SK-N-SH (cell line): ENCODE measurements at regions not wholly inside any gene's neighbourhood (a gene's known extent, or its start where the extent isn't known, plus 50 kb on each side); places are given as distances from the start of the nearest gene placed in this dataset.

ENCODE experiments used
- CTCF ChIA-PET: fragments of 300-600, 350-600 bp; formaldehyde crosslinking; extraction: SDS; loops from one replicate; lab custom pipeline; 2021; lab: Yijun Ruan, JAX
- POLR2A ChIA-PET: fragments of 350-600 bp; sonication (Branson Sonifier 250); formaldehyde crosslinking; extraction: SDS; loops from one replicate; lab custom pipeline; 2020; ENCODE audit warnings: antibody characterized with exemption, inconsistent platforms; lab: Yijun Ruan, JAX
- DNase-seq: peaks from one replicate; pipeline ENCODE4 v3.0.0; 2012
- H2AFZ ChIP-seq: fragments of 200-600 bp; sonication (generic); 2 replicates; pipeline ENCODE4 v1.8.1; 2016; ENCODE audit warnings: antibody characterized with exemption, mild to moderate bottlenecking, low read depth
- H3F3A ChIP-seq: fragments of 200-600 bp; sonication (generic); replicated peaks from 2 replicates; pipeline ENCODE3; 2016; ENCODE audit warnings: antibody characterized with exemption, mild to moderate bottlenecking; ENCODE audit not compliant: insufficient read depth
- H3K27ac ChIP-seq, 2 experiments: fragments of 200-500 bp in 1 of 2; fragments of 200-600 bp in 1 of 2; sonication (Bioruptor generic) in 1 of 2; sonication (generic), shearing (Covaris generic) in 1 of 2; 2 replicates each; pipeline versions ENCODE4 v1.5.1 to v1.6.1; 2014 to 2016; ENCODE audit warnings: low read depth in 2 of 2, inconsistent platforms in 1 of 2, low read length in 1 of 2, mild to moderate bottlenecking in 1 of 2, mixed read lengths in 1 of 2
- H3K27me3 ChIP-seq: fragments of 200-600 bp; sonication (generic), shearing (Covaris generic); 2 replicates; pipeline ENCODE4 v1.6.1; 2016; ENCODE audit warnings: mixed run types; ENCODE audit not compliant: insufficient read depth
- H3K36me3 ChIP-seq, 2 experiments: fragments of 200-500 bp in 1 of 2; fragments of 200-600 bp in 1 of 2; sonication (Bioruptor generic) in 1 of 2; sonication (generic) in 1 of 2; replicated peaks in 1 of 2; 2 replicates each; pipeline versions ENCODE3 to v1.5.1; 2014 to 2016; ENCODE audit warnings: low read length in 1 of 2, mild to moderate bottlenecking in 1 of 2; ENCODE audit not compliant: insufficient read depth in 2 of 2, control insufficient read depth in 1 of 2
- H3K4me1 ChIP-seq, 2 experiments: fragments of 200-500 bp in 1 of 2; fragments of 200-600 bp in 1 of 2; sonication (Bioruptor generic) in 1 of 2; sonication (generic), shearing (Covaris generic) in 1 of 2; 2 replicates each; pipeline versions ENCODE4 v1.5.1 to v1.6.1; 2014 to 2016; ENCODE audit warnings: low read depth in 1 of 2, low read length in 1 of 2, mixed run types in 1 of 2; ENCODE audit not compliant: insufficient read depth in 2 of 2, control insufficient read depth in 1 of 2
- H3K4me2 ChIP-seq: fragments of 200-600 bp; sonication (generic), shearing (Covaris generic); 2 replicates; pipeline ENCODE4 v1.6.1; 2017; ENCODE audit warnings: mixed run types
- H3K4me3 ChIP-seq, 2 experiments: fragments of 200-500 bp in 1 of 2; fragments of 200-600 bp in 1 of 2; sonication (Bioruptor generic) in 1 of 2; sonication (generic), shearing (Covaris generic) in 1 of 2; 2 replicates each; pipeline versions ENCODE4 v1.5.1 to v1.8.1; 2014 to 2016; ENCODE audit warnings: low read depth in 2 of 2, inconsistent platforms in 1 of 2, low read length in 1 of 2, mild to moderate bottlenecking in 1 of 2, mixed read lengths in 1 of 2, moderate library complexity in 1 of 2
- H3K79me2 ChIP-seq: fragments of 200-600 bp; sonication (generic); 2 replicates; pipeline ENCODE4 v1.8.1; 2017; ENCODE audit warnings: mild to moderate bottlenecking; ENCODE audit not compliant: insufficient read depth
- H3K9ac ChIP-seq: fragments of 200-600 bp; sonication (generic); 2 replicates; pipeline ENCODE4 v1.6.1; 2017; ENCODE audit warnings: mixed run types
- H3K9me2 ChIP-seq: fragments of 200-600 bp; sonication (generic); 2 replicates; pipeline ENCODE4 v1.6.1; 2017; ENCODE audit warnings: mixed run types
- H3K9me3 ChIP-seq: fragments of 200-600 bp; sonication (generic); 2 replicates; pipeline ENCODE4 v1.6.1; 2017; ENCODE audit warnings: mixed run types, mild to moderate bottlenecking, moderate library complexity
- H4K20me1 ChIP-seq: fragments of 200-600 bp; sonication (generic); 2 replicates; pipeline ENCODE4 v1.6.1; 2017; ENCODE audit warnings: mild to moderate bottlenecking, mixed run types; ENCODE audit not compliant: insufficient read depth
- ELF1 ChIP-seq: IDR thresholded peaks from 2 replicates; pipeline ENCODE4 v1.4.0; 2012
- EP300 ChIP-seq, 2 experiments: IDR thresholded peaks; 2 replicates each; pipeline versions ENCODE4 v1.4.0 to v1.6.1; 2012; ENCODE audit warnings: borderline replicate concordance in 1 of 2, low read depth in 1 of 2, low read length in 1 of 2
- EZH2phosphoT487 ChIP-seq: fragments of 200-600 bp; sonication (generic); IDR thresholded peaks from 2 replicates; pipeline ENCODE4 v1.6.1; 2017; ENCODE audit warnings: low read depth, mixed run types, mild to moderate bottlenecking, antibody characterized with exemption, moderate library complexity, borderline replicate concordance
- FOSL2 ChIP-seq: IDR thresholded peaks from 2 replicates; pipeline ENCODE4 v1.4.0; 2012; ENCODE audit warnings: low read depth, mild to moderate bottlenecking, moderate library complexity, borderline replicate concordance
- FOXJ3 ChIP-seq: sonication (generic); formaldehyde crosslinking; IDR thresholded peaks from 2 replicates; pipeline ENCODE4 v1.5.1; 2020; ENCODE audit warnings: mild to moderate bottlenecking, missing genetic modification reagents
- FOXM1 ChIP-seq: IDR thresholded peaks from 2 replicates; pipeline ENCODE4 v1.4.0; 2012; ENCODE audit warnings: low read depth, mild to moderate bottlenecking
- GABPA ChIP-seq: IDR thresholded peaks from 2 replicates; pipeline ENCODE4 v1.4.0; 2012; ENCODE audit warnings: low read depth, mild to moderate bottlenecking
- NFIC ChIP-seq: IDR thresholded peaks from 2 replicates; pipeline ENCODE4 v1.4.0; 2012; ENCODE audit warnings: borderline replicate concordance
- NRF1 ChIP-seq: IDR thresholded peaks from 2 replicates; pipeline ENCODE4 v1.6.1; 2012; ENCODE audit warnings: low read depth, mild to moderate bottlenecking, low read length
- POLR2AphosphoS5 ChIP-seq: IDR thresholded peaks from 2 replicates; pipeline ENCODE4 v1.6.1; 2012; ENCODE audit warnings: low read depth, low read length
- RAD21 ChIP-seq: IDR thresholded peaks from 2 replicates; pipeline ENCODE4 v1.6.1; 2012; ENCODE audit warnings: mild to moderate bottlenecking, low read length
- REST ChIP-seq: IDR thresholded peaks from 2 replicates; pipeline ENCODE4 v1.6.1; 2012; ENCODE audit warnings: mild to moderate bottlenecking, low read depth, low read length, moderate library complexity
- RFX5 ChIP-seq: IDR thresholded peaks from 2 replicates; pipeline ENCODE4 v1.6.1; 2012; ENCODE audit warnings: mild to moderate bottlenecking, improper control_type of control experiment, low read length
- SIN3A ChIP-seq: IDR thresholded peaks from 2 replicates; pipeline ENCODE4 v1.6.1; 2012; ENCODE audit warnings: low read depth, mild to moderate bottlenecking, low read length, moderate library complexity, borderline replicate concordance
- SMC3 ChIP-seq: IDR thresholded peaks from 2 replicates; pipeline ENCODE4 v1.6.1; 2012; ENCODE audit warnings: low read depth, low read length, improper control_type of control experiment
- TCF12 ChIP-seq: IDR thresholded peaks from 2 replicates; pipeline ENCODE4 v1.4.0; 2012
- WGBS: methylation state at CpG from one replicate; pipeline ENCODE4 v1.1.6; 2017; ENCODE audit warnings: low lambda C conversion rate; 5-methylcytosine and 5-hydroxymethylcytosine counted together
- TF ChIP-seq, protein P1 (sequence below): fragments of 150-350 bp; IDR thresholded peaks from 2 replicates; pipeline ENCODE4 v1.6.1; 2016; ENCODE audit warnings: mild to moderate bottlenecking, low read depth, low read length
- TF ChIP-seq, protein P2 (sequence below): IDR thresholded peaks from 2 replicates; pipeline ENCODE4; 2012
- TF ChIP-seq, protein P3 (sequence below): fragments of 200-600 bp; sonication (generic); IDR thresholded peaks from 2 replicates; pipeline ENCODE4 v1.6.1; 2017; ENCODE audit warnings: antibody characterized with exemption, mild to moderate bottlenecking, moderate library complexity
- TF ChIP-seq, protein P4 (sequence below): IDR thresholded peaks from 2 replicates; pipeline ENCODE4 v1.4.0; 2012; ENCODE audit warnings: low read depth, borderline replicate concordance

DNA sequence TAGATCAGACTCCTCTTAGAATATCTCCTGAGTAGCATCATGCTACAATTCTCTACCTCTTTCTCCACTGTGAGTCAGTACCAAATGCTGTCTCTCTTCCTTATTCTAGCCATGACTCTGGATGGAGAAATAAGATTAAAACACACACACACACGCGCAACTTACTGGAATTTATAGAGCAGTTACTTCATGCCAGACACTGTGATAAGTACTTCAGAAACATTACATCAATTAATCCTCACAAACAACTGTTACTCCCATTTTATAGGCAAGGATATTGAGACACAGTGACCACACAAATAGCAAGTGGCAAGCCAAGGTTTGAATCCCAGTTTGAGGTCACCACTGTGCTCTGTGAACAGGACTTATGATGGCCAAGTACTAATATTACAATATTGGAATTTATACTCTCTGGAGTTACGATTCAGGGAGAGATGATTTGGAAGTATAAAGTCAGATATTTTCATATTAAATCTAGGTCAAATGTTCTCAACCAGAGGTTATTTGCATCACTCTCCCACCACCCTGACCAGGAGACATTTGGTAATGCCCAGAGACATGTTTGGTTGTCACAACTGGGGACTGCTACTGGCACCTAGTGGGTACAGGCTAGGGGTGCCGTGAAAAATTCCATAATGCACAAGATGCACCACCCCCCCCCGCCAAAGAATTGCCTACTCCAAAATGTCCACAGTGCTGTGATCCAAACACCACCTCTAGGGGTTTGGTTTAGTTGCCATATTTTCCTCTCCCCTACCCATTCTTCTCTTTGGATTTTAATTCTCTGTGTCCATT is 221.6 kb downstream of the LTN1 start:
- no peak overlapping the region for H3K4me2 ChIP-seq
- CTCF ChIA-PET = no interaction called here
- no peaks in the 10 kb centered on the region for H3K36me3 ChIP-seq
- H3K79me2 ChIP-seq = no peaks in the 10 kb centered on the region
- peaks cover 4% of the 10 kb centered on the region for H3F3A ChIP-seq
- H3K27ac ChIP-seq = peak overlapping the region; percentile 63 to 79
- H3K27me3 ChIP-seq = no peaks in the 10 kb centered on the region
- peaks cover 0 to 4% of the 10 kb centered on the region in 2 experiments; a peak in 2 of 4 replicates for H3K4me1 ChIP-seq
- POLR2A ChIA-PET = no interaction called here
- H2AFZ ChIP-seq = no peak overlapping the region
- no peak overlapping the region; a peak in 1 of 4 replicates for H3K4me3 ChIP-seq
- WGBS = 94% methylated on average over 5 of the region's 5 CpGs
- no peak overlapping the region for H3K9ac ChIP-seq
- TF ChIP-seq REST (no peak), TCF12 (no peak), EZH2phosphoT487 (no peak), NFIC (no peak), SIN3A (no peak), FOXM1 (no peak), RFX5 (no peak), FOXJ3 (CRISPR knock-in tag) (no peak), FOSL2 (no peak), RAD21 (no peak), SMC3 (no peak), GABPA (no peak), EP300 (IDR thresholded peaks at IDR 0.05; ENCODE audit: borderline replicate concordance in 1 of 2, low read depth in 1 of 2, low read length in 1 of 2) (no peak), ELF1 (no peak), NRF1 (no peak), POLR2AphosphoS5 (no peak)
- TF ChIP-seq, protein P1, sequence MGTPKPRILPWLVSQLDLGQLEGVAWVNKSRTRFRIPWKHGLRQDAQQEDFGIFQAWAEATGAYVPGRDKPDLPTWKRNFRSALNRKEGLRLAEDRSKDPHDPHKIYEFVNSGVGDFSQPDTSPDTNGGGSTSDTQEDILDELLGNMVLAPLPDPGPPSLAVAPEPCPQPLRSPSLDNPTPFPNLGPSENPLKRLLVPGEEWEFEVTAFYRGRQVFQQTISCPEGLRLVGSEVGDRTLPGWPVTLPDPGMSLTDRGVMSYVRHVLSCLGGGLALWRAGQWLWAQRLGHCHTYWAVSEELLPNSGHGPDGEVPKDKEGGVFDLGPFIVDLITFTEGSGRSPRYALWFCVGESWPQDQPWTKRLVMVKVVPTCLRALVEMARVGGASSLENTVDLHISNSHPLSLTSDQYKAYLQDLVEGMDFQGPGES = no peak
- TF ChIP-seq, protein P2, sequence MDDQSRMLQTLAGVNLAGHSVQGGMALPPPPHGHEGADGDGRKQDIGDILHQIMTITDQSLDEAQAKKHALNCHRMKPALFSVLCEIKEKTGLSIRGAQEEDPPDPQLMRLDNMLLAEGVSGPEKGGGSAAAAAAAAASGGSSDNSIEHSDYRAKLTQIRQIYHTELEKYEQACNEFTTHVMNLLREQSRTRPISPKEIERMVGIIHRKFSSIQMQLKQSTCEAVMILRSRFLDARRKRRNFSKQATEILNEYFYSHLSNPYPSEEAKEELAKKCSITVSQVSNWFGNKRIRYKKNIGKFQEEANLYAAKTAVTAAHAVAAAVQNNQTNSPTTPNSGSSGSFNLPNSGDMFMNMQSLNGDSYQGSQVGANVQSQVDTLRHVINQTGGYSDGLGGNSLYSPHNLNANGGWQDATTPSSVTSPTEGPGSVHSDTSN = no peak
- TF ChIP-seq, protein P3, sequence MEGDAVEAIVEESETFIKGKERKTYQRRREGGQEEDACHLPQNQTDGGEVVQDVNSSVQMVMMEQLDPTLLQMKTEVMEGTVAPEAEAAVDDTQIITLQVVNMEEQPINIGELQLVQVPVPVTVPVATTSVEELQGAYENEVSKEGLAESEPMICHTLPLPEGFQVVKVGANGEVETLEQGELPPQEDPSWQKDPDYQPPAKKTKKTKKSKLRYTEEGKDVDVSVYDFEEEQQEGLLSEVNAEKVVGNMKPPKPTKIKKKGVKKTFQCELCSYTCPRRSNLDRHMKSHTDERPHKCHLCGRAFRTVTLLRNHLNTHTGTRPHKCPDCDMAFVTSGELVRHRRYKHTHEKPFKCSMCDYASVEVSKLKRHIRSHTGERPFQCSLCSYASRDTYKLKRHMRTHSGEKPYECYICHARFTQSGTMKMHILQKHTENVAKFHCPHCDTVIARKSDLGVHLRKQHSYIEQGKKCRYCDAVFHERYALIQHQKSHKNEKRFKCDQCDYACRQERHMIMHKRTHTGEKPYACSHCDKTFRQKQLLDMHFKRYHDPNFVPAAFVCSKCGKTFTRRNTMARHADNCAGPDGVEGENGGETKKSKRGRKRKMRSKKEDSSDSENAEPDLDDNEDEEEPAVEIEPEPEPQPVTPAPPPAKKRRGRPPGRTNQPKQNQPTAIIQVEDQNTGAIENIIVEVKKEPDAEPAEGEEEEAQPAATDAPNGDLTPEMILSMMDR = no peak
- TF ChIP-seq, protein P4, sequence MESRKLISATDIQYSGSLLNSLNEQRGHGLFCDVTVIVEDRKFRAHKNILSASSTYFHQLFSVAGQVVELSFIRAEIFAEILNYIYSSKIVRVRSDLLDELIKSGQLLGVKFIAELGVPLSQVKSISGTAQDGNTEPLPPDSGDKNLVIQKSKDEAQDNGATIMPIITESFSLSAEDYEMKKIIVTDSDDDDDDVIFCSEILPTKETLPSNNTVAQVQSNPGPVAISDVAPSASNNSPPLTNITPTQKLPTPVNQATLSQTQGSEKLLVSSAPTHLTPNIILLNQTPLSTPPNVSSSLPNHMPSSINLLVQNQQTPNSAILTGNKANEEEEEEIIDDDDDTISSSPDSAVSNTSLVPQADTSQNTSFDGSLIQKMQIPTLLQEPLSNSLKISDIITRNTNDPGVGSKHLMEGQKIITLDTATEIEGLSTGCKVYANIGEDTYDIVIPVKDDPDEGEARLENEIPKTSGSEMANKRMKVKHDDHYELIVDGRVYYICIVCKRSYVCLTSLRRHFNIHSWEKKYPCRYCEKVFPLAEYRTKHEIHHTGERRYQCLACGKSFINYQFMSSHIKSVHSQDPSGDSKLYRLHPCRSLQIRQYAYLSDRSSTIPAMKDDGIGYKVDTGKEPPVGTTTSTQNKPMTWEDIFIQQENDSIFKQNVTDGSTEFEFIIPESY = no peak
- TF ChIP-seq, all 33 proteins: peak for 0
- no peaks in the 10 kb centered on the region for H4K20me1 ChIP-seq
- no peaks in the 10 kb centered on the region for H3K9me2 ChIP-seq
- no peak for DNase-seq
- no peaks in the 10 kb centered on the region for H3K9me3 ChIP-seq
